ENCODE measurements at regions not wholly inside any gene's neighbourhood (a gene's known extent, or its start where the extent isn't known, plus 50 kb on each side); places are given as distances from the start of the nearest gene placed in this dataset.

- TF ChIP-seq CTCF (IDR thresholded peaks at IDR 0.05; ENCODE audit: low read length), result no peak
- no peak for TF ChIP-seq EZH2 (optimal IDR thresholded peaks at IDR 0.05; ENCODE audit: low read depth, low read length)
Observed at GRCh38 chr2:20144196-20144595, 80.7 kb downstream of the SDC1 start.
